ENCODE measurements at regions not wholly inside any gene's neighbourhood (a gene's known extent, or its start where the extent isn't known, plus 50 kb on each side); places are given as distances from the start of the nearest gene placed in this dataset.

- no peak overlapping the region for H3K27ac Mint-ChIP-seq
- ATAC-seq (no peak), DNase-seq (ENCODE audit: low spot score) (no peak)
- H3K36me3 Mint-ChIP-seq = no peaks in the 10 kb centered on the region
- no peaks in the 10 kb centered on the region for H3K9me3 Mint-ChIP-seq
- no peak overlapping the region for H3K4me3 Mint-ChIP-seq
- no peaks in the 10 kb centered on the region for H3K27me3 Mint-ChIP-seq
- H3K4me1 Mint-ChIP-seq (ENCODE audit: low read depth in 2 of 2) = no peaks in the 10 kb centered on the region
Measured at GRCh38 chr5:160991205-160991604, 139.2 kb upstream of the ATP10B start.

GRCh38 chr5:160979385-160979784 is 127.4 kb upstream of the ATP10B start:
- DNase-seq (ENCODE audit: low spot score) (no peak), ATAC-seq (no peak)
- H3K36me3 Mint-ChIP-seq = no peaks in the 10 kb centered on the region
- peaks cover 2 to 8% of the 10 kb centered on the region in 2 donors for H3K27me3 Mint-ChIP-seq
- H3K9me3 Mint-ChIP-seq = no peaks in the 10 kb centered on the region
- H3K4me1 Mint-ChIP-seq (ENCODE audit: low read depth in 2 of 2) = no peaks in the 10 kb centered on the region
- H3K27ac Mint-ChIP-seq = no peak overlapping the region
- H3K4me3 Mint-ChIP-seq = no peak overlapping the region

- no peak for DNase-seq (ENCODE audit: low spot score)
- Mint-ChIP-seq H3K4me1 (ENCODE audit: low read depth in 2 of 2) (no peaks in the 10 kb centered on the region), H3K27ac (no peak overlapping the region), H3K9me3 (no peaks in the 10 kb centered on the region), H3K4me3 (no peak overlapping the region), H3K36me3 (no peaks in the 10 kb centered on the region), H3K27me3 (peaks cover 2 to 8% of the 10 kb centered on the region in 2 donors)
- ATAC-seq = no peak
Measured at GRCh38 chr5:160978944-160979343, 126.9 kb upstream of the ATP10B start.

- DNase-seq (ENCODE audit: low spot score) (no peak), ATAC-seq (no peak)
- H3K27ac Mint-ChIP-seq = no peak overlapping the region
- no peaks in the 10 kb centered on the region for H3K4me1 Mint-ChIP-seq (ENCODE audit: low read depth in 2 of 2)
- H3K36me3 Mint-ChIP-seq = no peaks in the 10 kb centered on the region
- no peaks in the 10 kb centered on the region for H3K9me3 Mint-ChIP-seq
- peaks cover 2 to 8% of the 10 kb centered on the region in 2 donors for H3K27me3 Mint-ChIP-seq
- H3K4me3 Mint-ChIP-seq = no peak overlapping the region
Measured at GRCh38 chr5:160976181-160976580, 124.2 kb upstream of the ATP10B start.

GRCh38 chr5:160970605-160971191 is 118.7 kb upstream of the ATP10B start:
- Mint-ChIP-seq H3K36me3 (no peaks in the 10 kb centered on the region), H3K4me3 (no peak overlapping the region), H3K4me1 (ENCODE audit: low read depth in 2 of 2) (no peaks in the 10 kb centered on the region), H3K9me3 (peaks cover 3% of the 10 kb centered on the region), H3K27ac (no peak overlapping the region), H3K27me3 (peaks cover 4 to 5% of the 10 kb centered on the region in 2 donors)
- no peak for DNase-seq (ENCODE audit: low spot score)
- no peak for ATAC-seq

- Mint-ChIP-seq H3K4me1 (ENCODE audit: low read depth in 2 of 2) (no peaks in the 10 kb centered on the region), H3K27me3 (peaks cover 0 to 2% of the 10 kb centered on the region in 2 donors), H3K36me3 (no peaks in the 10 kb centered on the region), H3K27ac (no peak overlapping the region), H3K4me3 (no peak overlapping the region), H3K9me3 (peaks cover 3% of the 10 kb centered on the region)
- DNase-seq (ENCODE audit: low spot score) (no peak), ATAC-seq (no peak)
Measured at GRCh38 chr5:160969645-160970044, 117.6 kb upstream of the ATP10B start.

- Mint-ChIP-seq H3K27me3 (peaks cover 0 to 2% of the 10 kb centered on the region in 2 donors), H3K4me1 (ENCODE audit: low read depth in 2 of 2) (no peaks in the 10 kb centered on the region), H3K36me3 (no peaks in the 10 kb centered on the region), H3K27ac (no peak overlapping the region), H3K4me3 (no peak overlapping the region), H3K9me3 (peaks cover 3% of the 10 kb centered on the region)
- no peak for DNase-seq (ENCODE audit: low spot score)
- no peak for ATAC-seq
Measured at GRCh38 chr5:160968480-160968879, 116.5 kb upstream of the ATP10B start.

GRCh38 chr5:160966921-160967320 is 114.9 kb upstream of the ATP10B start:
- ATAC-seq (no peak), DNase-seq (ENCODE audit: low spot score) (no peak)
- Mint-ChIP-seq H3K4me1 (ENCODE audit: low read depth in 2 of 2) (no peaks in the 10 kb centered on the region), H3K36me3 (no peaks in the 10 kb centered on the region), H3K27ac (no peak overlapping the region), H3K9me3 (peaks cover 3% of the 10 kb centered on the region), H3K27me3 (peaks cover 2 to 6% of the 10 kb centered on the region in 2 donors), H3K4me3 (no peak overlapping the region)

- ATAC-seq (no peak), DNase-seq (ENCODE audit: low spot score) (no peak)
- no peaks in the 10 kb centered on the region for H3K4me1 Mint-ChIP-seq (ENCODE audit: low read depth in 2 of 2)
- H3K9me3 Mint-ChIP-seq = peaks cover 2% of the 10 kb centered on the region
- H3K27me3 Mint-ChIP-seq = peaks cover 3 to 7% of the 10 kb centered on the region in 2 donors
- no peaks in the 10 kb centered on the region for H3K36me3 Mint-ChIP-seq
- H3K27ac Mint-ChIP-seq = no peak overlapping the region
- no peak overlapping the region for H3K4me3 Mint-ChIP-seq
Measured at GRCh38 chr5:160961761-160962160, 109.8 kb upstream of the ATP10B start.

- ATAC-seq (no peak), DNase-seq (ENCODE audit: low spot score) (no peak)
- Mint-ChIP-seq H3K27me3 (peaks cover 3 to 12% of the 10 kb centered on the region in 2 donors), H3K4me1 (ENCODE audit: low read depth in 2 of 2) (no peaks in the 10 kb centered on the region), H3K9me3 (peaks cover 2% of the 10 kb centered on the region), H3K4me3 (no peak overlapping the region), H3K36me3 (no peaks in the 10 kb centered on the region), H3K27ac (no peak overlapping the region)
Measured at GRCh38 chr5:160961038-160961437, 109.0 kb upstream of the ATP10B start.

- no peak for ATAC-seq
- no peaks in the 10 kb centered on the region for H3K36me3 Mint-ChIP-seq
Measured at GRCh38 chr5:160960592-160960991, 108.6 kb upstream of the ATP10B start.

GRCh38 chr5:160959804-160960203 is 107.8 kb upstream of the ATP10B start:
- H3K4me1 Mint-ChIP-seq (ENCODE audit: low read depth in 2 of 2) = no peaks in the 10 kb centered on the region
- ATAC-seq = no peak
- H3K9me3 Mint-ChIP-seq = peaks cover 2% of the 10 kb centered on the region
- H3K36me3 Mint-ChIP-seq = no peaks in the 10 kb centered on the region
- H3K27me3 Mint-ChIP-seq = peaks cover 3 to 12% of the 10 kb centered on the region in 2 donors
- no peak overlapping the region for H3K4me3 Mint-ChIP-seq
- no peak overlapping the region for H3K27ac Mint-ChIP-seq
- no peak for DNase-seq (ENCODE audit: low spot score)

More at GRCh38 chr5:160960592-160960991, 108.6 kb upstream of the ATP10B start:
- peaks cover 2% of the 10 kb centered on the region for H3K9me3 Mint-ChIP-seq
- H3K4me1 Mint-ChIP-seq (ENCODE audit: low read depth in 2 of 2) = no peaks in the 10 kb centered on the region
- DNase-seq (ENCODE audit: low spot score) = no peak
- H3K27me3 Mint-ChIP-seq = peaks cover 3 to 12% of the 10 kb centered on the region in 2 donors
- H3K4me3 Mint-ChIP-seq = no peak overlapping the region
- no peak overlapping the region for H3K27ac Mint-ChIP-seq

GRCh38 chr5:160957312-160957861 is 105.4 kb upstream of the ATP10B start:
- DNase-seq (ENCODE audit: low spot score) = no peak
- no peaks in the 10 kb centered on the region for H3K36me3 Mint-ChIP-seq
- peaks cover 2% of the 10 kb centered on the region for H3K9me3 Mint-ChIP-seq
- no peak overlapping the region for H3K27ac Mint-ChIP-seq
- no peak overlapping the region for H3K4me3 Mint-ChIP-seq
- no peaks in the 10 kb centered on the region for H3K4me1 Mint-ChIP-seq (ENCODE audit: low read depth in 2 of 2)
- no peak for ATAC-seq
- H3K27me3 Mint-ChIP-seq = peaks cover 3 to 8% of the 10 kb centered on the region in 2 donors

- Mint-ChIP-seq H3K36me3 (no peaks in the 10 kb centered on the region), H3K4me3 (no peak overlapping the region), H3K27ac (no peak overlapping the region), H3K9me3 (peaks cover 6% of the 10 kb centered on the region), H3K27me3 (peaks cover 3 to 6% of the 10 kb centered on the region in 2 donors), H3K4me1 (ENCODE audit: low read depth in 2 of 2) (no peaks in the 10 kb centered on the region)
- ATAC-seq (no peak), DNase-seq (ENCODE audit: low spot score) (no peak)
Measured at GRCh38 chr5:160956051-160956450, 104.0 kb upstream of the ATP10B start.

- Mint-ChIP-seq H3K4me1 (ENCODE audit: low read depth in 2 of 2) (no peaks in the 10 kb centered on the region), H3K27me3 (peaks cover 0 to 7% of the 10 kb centered on the region in 2 donors), H3K36me3 (no peaks in the 10 kb centered on the region), H3K4me3 (no peak overlapping the region), H3K9me3 (peaks cover 6% of the 10 kb centered on the region), H3K27ac (no peak overlapping the region)
- ATAC-seq (no peak), DNase-seq (ENCODE audit: low spot score) (no peak)
Measured at GRCh38 chr5:160950311-160950710, 98.3 kb upstream of the ATP10B start.

All from natural killer cell treated with Interleukin-12 subunit alpha and Interleukin-12 subunit beta and Interleukin-15 and Interleukin-18, amount 100 ng/mL, for 72 hours (primary cell).